OCI-LY3 (cell line): ENCODE measurements at regions not wholly inside any gene's neighbourhood (a gene's known extent, or its start where the extent isn't known, plus 50 kb on each side); places are given as distances from the start of the nearest gene placed in this dataset.

ENCODE experiments used
- H2AFZ ChIP-seq: fragments of 200-600, 300-600 bp; shearing (Covaris generic); 2 replicates; pipeline ENCODE4 v1.6.0; 2014; ENCODE audit warnings: antibody characterized with exemption, low read depth, low read length
- H3K27ac ChIP-seq: fragments of 200-600, 300-600 bp; sonication (generic); 2 replicates; pipeline ENCODE4 v1.5.1; 2014; ENCODE audit warnings: mild to moderate bottlenecking, low read length, moderate library complexity, mixed read lengths
- H3K27me3 ChIP-seq: fragments of 200-600, 300-600 bp; sonication (generic); 2 replicates; pipeline ENCODE4 v1.6.1; 2014; ENCODE audit warnings: low read depth, low read length, mixed read lengths
- H3K36me3 ChIP-seq: fragments of 200-600, 300-600 bp; sonication (generic); replicated peaks from 2 replicates; pipeline ENCODE3; 2014; ENCODE audit warnings: low read depth, low read length, mixed read lengths
- H3K4me1 ChIP-seq: fragments of 300-600, 200-600 bp; sonication (generic); 2 replicates; pipeline ENCODE4 v1.6.1; 2014; ENCODE audit warnings: low read length, mixed read lengths
- H3K4me2 ChIP-seq: fragments of 200-600, 300-600 bp; sonication (generic); 2 replicates; pipeline ENCODE4 v1.6.1; 2014; ENCODE audit warnings: low read length, mixed read lengths
- H3K4me3 ChIP-seq: fragments of 300-600, 200-600 bp; sonication (generic); 2 replicates; pipeline ENCODE4 v1.5.1; 2014; ENCODE audit warnings: antibody characterized with exemption, mild to moderate bottlenecking, low read length, moderate library complexity
- H3K79me2 ChIP-seq: fragments of 300-600, 200-600 bp; shearing (Covaris generic); 2 replicates; pipeline ENCODE4 v1.6.1; 2014; ENCODE audit warnings: mild to moderate bottlenecking, low read length, mixed read lengths
- H3K9ac ChIP-seq: fragments of 300-600, 200-600 bp; shearing (Covaris generic); 2 replicates; pipeline ENCODE4 v1.6.0; 2014; ENCODE audit warnings: mild to moderate bottlenecking, low read length, moderate library complexity
- H3K9me3 ChIP-seq: fragments of 200-600, 300-600 bp; shearing (Covaris generic); 2 replicates; pipeline ENCODE4 v1.6.1; 2014; ENCODE audit warnings: low read length, mixed read lengths; ENCODE audit not compliant: insufficient read depth
- H4K20me1 ChIP-seq: fragments of 200-600, 300-600 bp; sonication (generic); 2 replicates; pipeline ENCODE4 v1.6.1; 2016; ENCODE audit warnings: low read length, mixed read lengths; ENCODE audit not compliant: insufficient read depth
- EZH2phosphoT487 ChIP-seq: fragments of 200-600 bp; shearing (Covaris generic); IDR thresholded peaks from 2 replicates; pipeline ENCODE4 v1.6.1; 2018; ENCODE audit warnings: antibody characterized with exemption, mixed run types, low read depth
- TF ChIP-seq, protein P1 (sequence below): fragments of 200-600, 300-600 bp; sonication (generic); IDR thresholded peaks from 2 replicates; pipeline ENCODE4 v1.5.1; 2014; ENCODE audit warnings: antibody characterized with exemption, low read length, low read depth

- Histone ChIP-seq H3K9ac (no peak overlapping the region), H4K20me1 (no peaks in the 10 kb centered on the region), H3K9me3 (no peaks in the 10 kb centered on the region), H3K4me1 (peaks cover 9% of the 10 kb centered on the region), H3K27me3 (no peaks in the 10 kb centered on the region), H3K79me2 (no peaks in the 10 kb centered on the region), H3K4me2 (no peak overlapping the region), H2AFZ (no peak overlapping the region), H3K36me3 (no peaks in the 10 kb centered on the region), H3K27ac (no peak overlapping the region), H3K4me3 (no peak overlapping the region)
- TF ChIP-seq EZH2phosphoT487 = no peak
- TF ChIP-seq, protein P1, sequence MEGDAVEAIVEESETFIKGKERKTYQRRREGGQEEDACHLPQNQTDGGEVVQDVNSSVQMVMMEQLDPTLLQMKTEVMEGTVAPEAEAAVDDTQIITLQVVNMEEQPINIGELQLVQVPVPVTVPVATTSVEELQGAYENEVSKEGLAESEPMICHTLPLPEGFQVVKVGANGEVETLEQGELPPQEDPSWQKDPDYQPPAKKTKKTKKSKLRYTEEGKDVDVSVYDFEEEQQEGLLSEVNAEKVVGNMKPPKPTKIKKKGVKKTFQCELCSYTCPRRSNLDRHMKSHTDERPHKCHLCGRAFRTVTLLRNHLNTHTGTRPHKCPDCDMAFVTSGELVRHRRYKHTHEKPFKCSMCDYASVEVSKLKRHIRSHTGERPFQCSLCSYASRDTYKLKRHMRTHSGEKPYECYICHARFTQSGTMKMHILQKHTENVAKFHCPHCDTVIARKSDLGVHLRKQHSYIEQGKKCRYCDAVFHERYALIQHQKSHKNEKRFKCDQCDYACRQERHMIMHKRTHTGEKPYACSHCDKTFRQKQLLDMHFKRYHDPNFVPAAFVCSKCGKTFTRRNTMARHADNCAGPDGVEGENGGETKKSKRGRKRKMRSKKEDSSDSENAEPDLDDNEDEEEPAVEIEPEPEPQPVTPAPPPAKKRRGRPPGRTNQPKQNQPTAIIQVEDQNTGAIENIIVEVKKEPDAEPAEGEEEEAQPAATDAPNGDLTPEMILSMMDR = no peak
These were observed 295.3 kb downstream of the MZT1 start for GRCh38 chr13:72431981-72432682.

- Histone ChIP-seq H3K36me3 (no peaks in the 10 kb centered on the region), H3K4me2 (no peak overlapping the region), H4K20me1 (no peaks in the 10 kb centered on the region), H2AFZ (no peak overlapping the region), H3K4me1 (no peaks in the 10 kb centered on the region), H3K79me2 (no peaks in the 10 kb centered on the region), H3K4me3 (no peak overlapping the region), H3K9ac (no peak overlapping the region), H3K9me3 (no peaks in the 10 kb centered on the region), H3K27ac (no peak overlapping the region), H3K27me3 (no peaks in the 10 kb centered on the region)
- TF ChIP-seq, protein P1 = no peak
- no peak for TF ChIP-seq EZH2phosphoT487
These were observed 296.5 kb downstream of the MZT1 start for GRCh38 chr13:72430923-72431322.

DNA sequence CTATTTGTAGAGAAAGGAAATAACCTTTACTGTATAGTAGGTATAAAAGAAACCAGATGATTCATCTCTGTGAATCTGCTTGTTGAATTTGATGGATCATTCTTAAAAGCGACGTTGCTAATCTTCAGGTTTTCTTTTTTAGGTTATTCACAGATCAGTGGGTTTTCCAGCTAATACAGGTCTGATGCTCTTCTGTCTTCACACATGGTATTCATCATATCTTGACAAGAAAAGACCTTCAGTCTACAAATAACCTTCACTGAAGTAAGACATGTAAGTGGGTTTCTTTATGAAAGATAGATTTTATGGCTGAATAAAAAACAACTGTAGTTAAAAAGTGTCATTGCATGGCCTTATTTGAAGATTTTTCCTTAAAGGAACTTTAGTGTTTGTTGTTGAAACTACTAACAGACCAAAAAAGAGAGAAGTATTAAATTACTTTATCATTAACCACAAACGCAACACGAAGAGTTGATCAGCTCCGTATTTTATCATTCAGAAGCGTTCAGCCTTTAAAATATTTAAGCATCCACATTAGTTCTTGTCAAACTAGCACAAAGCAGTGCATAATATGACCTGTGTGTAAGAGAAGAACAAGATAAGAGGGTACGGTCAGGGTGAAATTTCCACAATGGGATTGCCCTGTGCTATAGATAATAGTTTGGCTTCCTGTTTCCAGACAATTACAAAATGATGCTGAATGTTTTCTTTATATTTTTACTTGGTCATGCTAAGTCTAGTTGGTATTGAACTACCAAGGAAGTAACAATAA, 299.5 kb downstream of the MZT1 start:
- no peak overlapping the region for H3K27ac ChIP-seq
- H2AFZ ChIP-seq = no peak overlapping the region
- TF ChIP-seq, protein P1 = no peak
- no peak for TF ChIP-seq EZH2phosphoT487
- no peaks in the 10 kb centered on the region for H3K9me3 ChIP-seq
- H3K36me3 ChIP-seq = no peaks in the 10 kb centered on the region
- H3K79me2 ChIP-seq = no peaks in the 10 kb centered on the region
- H3K4me1 ChIP-seq = no peaks in the 10 kb centered on the region
- no peak overlapping the region for H3K4me3 ChIP-seq
- H3K9ac ChIP-seq = no peak overlapping the region
- no peaks in the 10 kb centered on the region for H3K27me3 ChIP-seq
- H3K4me2 ChIP-seq = no peak overlapping the region
- H4K20me1 ChIP-seq = no peaks in the 10 kb centered on the region

DNA sequence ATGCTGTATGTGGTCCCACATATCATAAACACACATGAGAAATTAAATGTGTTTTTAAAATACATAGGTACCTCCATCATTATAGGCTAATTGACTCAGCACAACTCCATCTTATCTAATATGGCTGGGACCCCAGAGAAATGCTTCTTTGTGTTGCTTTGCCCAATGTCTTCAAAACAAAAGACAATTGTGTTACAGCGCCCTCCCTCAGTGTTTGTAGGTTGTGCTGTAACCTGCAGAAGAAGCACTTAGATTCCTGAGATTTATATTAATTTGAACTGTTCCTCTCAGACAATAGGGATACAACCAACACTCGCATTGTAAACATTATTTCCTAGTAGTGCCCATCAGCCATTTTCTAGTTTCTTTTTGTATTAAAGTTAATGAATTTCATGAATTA, 303.4 kb downstream of the MZT1 start:
- H3K4me3 ChIP-seq = no peak overlapping the region
- no peaks in the 10 kb centered on the region for H3K79me2 ChIP-seq
- no peaks in the 10 kb centered on the region for H3K36me3 ChIP-seq
- H4K20me1 ChIP-seq = no peaks in the 10 kb centered on the region
- no peak overlapping the region for H3K9ac ChIP-seq
- H3K27me3 ChIP-seq = no peaks in the 10 kb centered on the region
- H3K9me3 ChIP-seq = no peaks in the 10 kb centered on the region
- H3K4me2 ChIP-seq = no peak overlapping the region
- no peak overlapping the region for H2AFZ ChIP-seq
- H3K27ac ChIP-seq = no peak overlapping the region
- TF ChIP-seq, protein P1 = no peak
- no peak for TF ChIP-seq EZH2phosphoT487
- no peaks in the 10 kb centered on the region for H3K4me1 ChIP-seq
